ENCODE measurements at regions not wholly inside any gene's neighbourhood (a gene's known extent, or its start where the extent isn't known, plus 50 kb on each side); places are given as distances from the start of the nearest gene placed in this dataset.
A peak's percentile ranks its signal among the peaks of the same experiment; 100 is the strongest.

DNA sequence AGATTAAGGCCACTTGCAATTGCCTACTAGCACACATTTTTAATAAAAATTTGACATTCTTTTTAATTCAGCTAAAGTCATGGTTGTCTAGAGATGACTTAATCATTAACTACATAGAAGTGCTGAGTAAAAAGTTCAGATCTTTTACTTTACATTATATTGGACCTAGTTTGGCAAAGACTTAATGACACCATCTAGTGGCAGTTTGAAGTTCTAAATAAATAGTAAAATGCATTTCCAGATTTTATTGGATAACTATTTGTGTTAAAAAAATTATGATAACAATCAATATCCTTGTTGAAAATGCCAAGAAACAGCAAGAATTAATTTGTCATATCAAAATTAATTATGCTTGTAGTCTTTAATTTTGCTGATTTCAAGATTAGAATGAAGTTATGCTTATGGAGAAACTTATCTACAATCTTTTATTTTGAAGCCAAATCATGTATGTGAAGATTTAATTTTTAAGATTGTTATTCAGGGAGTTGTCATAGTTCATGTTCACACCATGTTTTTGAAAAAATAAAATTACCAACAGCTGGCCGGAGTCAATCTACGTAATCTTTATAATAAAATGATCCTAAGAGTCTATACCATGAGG lies 69.6 kb upstream of the PJA2 start:
- Histone ChIP-seq H3K4me2 (ENCODE audit: insufficient read depth, low read length) (no peak overlapping the region), H3K79me2 (ENCODE audit: insufficient read depth, low read length) (no peaks in the 10 kb centered on the region), H3K27me3 (ENCODE audit: insufficient read depth, low read length) (peaks cover 13% of the 10 kb centered on the region), H3K4me1 (ENCODE audit: insufficient read depth, low read length) (no peaks in the 10 kb centered on the region), H3K4me3 (ENCODE audit: insufficient read depth, low read length) (no peak overlapping the region), H3K9me3 (ENCODE audit: low read depth, low read length) (no peaks in the 10 kb centered on the region), H4K20me1 (ENCODE audit: insufficient read depth, low read length) (no peaks in the 10 kb centered on the region), H3K36me3 (ENCODE audit: insufficient read depth, low read length) (no peaks in the 10 kb centered on the region), H3K27ac (ENCODE audit: low read depth, low read length) (no peak overlapping the region), H2AFZ (ENCODE audit: low read length) (no peak overlapping the region)
- no peak for DNase-seq (ENCODE audit: insufficient read length, low spot score, missing footprints)
- TF ChIP-seq, protein P1, sequence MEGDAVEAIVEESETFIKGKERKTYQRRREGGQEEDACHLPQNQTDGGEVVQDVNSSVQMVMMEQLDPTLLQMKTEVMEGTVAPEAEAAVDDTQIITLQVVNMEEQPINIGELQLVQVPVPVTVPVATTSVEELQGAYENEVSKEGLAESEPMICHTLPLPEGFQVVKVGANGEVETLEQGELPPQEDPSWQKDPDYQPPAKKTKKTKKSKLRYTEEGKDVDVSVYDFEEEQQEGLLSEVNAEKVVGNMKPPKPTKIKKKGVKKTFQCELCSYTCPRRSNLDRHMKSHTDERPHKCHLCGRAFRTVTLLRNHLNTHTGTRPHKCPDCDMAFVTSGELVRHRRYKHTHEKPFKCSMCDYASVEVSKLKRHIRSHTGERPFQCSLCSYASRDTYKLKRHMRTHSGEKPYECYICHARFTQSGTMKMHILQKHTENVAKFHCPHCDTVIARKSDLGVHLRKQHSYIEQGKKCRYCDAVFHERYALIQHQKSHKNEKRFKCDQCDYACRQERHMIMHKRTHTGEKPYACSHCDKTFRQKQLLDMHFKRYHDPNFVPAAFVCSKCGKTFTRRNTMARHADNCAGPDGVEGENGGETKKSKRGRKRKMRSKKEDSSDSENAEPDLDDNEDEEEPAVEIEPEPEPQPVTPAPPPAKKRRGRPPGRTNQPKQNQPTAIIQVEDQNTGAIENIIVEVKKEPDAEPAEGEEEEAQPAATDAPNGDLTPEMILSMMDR (IDR thresholded peaks at IDR 0.05; ENCODE audit: extremely low read depth, low read depth, low read length), result peak; percentile 44

DNA sequence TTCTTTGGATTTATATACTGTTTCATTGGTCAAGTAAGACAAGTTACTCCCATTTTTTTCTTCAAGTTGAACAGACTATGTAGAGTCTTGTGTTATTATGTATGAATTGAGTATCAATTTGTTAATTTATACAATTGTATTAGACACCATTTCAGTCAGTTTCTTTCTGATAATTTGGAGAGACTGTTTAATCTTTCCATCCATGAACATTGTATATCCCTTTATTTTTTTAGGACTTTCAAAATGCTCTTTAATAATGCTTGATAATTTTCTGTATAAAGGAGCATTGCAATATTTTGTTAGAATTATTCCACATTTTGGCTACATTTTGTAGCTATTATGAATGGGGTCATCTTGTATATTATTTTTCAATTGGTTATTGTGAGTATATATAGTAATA lies 69.1 kb upstream of the PJA2 start:
- no peaks in the 10 kb centered on the region for H3K9me3 ChIP-seq (ENCODE audit: low read depth, low read length)

GRCh38 chr5:109476292-109476691 lies 66.5 kb upstream of the PJA2 start:
- TF ChIP-seq, protein P1 (IDR thresholded peaks at IDR 0.05; ENCODE audit: extremely low read depth, low read depth, low read length), result no peak
- H3K36me3 ChIP-seq (ENCODE audit: insufficient read depth, low read length), result no peaks in the 10 kb centered on the region
- H4K20me1 ChIP-seq (ENCODE audit: insufficient read depth, low read length), result no peaks in the 10 kb centered on the region
- H3K27ac ChIP-seq (ENCODE audit: low read depth, low read length), result no peak overlapping the region
- peaks cover 8% of the 10 kb centered on the region for H3K27me3 ChIP-seq (ENCODE audit: insufficient read depth, low read length)
- H3K4me2 ChIP-seq (ENCODE audit: insufficient read depth, low read length), result no peak overlapping the region
- no peak overlapping the region for H2AFZ ChIP-seq (ENCODE audit: low read length)
- no peaks in the 10 kb centered on the region for H3K9me3 ChIP-seq (ENCODE audit: low read depth, low read length)
- H3K79me2 ChIP-seq (ENCODE audit: insufficient read depth, low read length), result no peaks in the 10 kb centered on the region
- DNase-seq (ENCODE audit: insufficient read length, low spot score, missing footprints), result no peak
- H3K4me1 ChIP-seq (ENCODE audit: insufficient read depth, low read length), result no peaks in the 10 kb centered on the region
- no peak overlapping the region for H3K4me3 ChIP-seq (ENCODE audit: insufficient read depth, low read length)

More for the DNA sequence above, 69.1 kb upstream of the PJA2 start:
- Histone ChIP-seq H4K20me1 (ENCODE audit: insufficient read depth, low read length) (no peaks in the 10 kb centered on the region), H3K36me3 (ENCODE audit: insufficient read depth, low read length) (no peaks in the 10 kb centered on the region), H3K27me3 (ENCODE audit: insufficient read depth, low read length) (peaks cover 13% of the 10 kb centered on the region), H3K4me2 (ENCODE audit: insufficient read depth, low read length) (no peak overlapping the region), H3K4me1 (ENCODE audit: insufficient read depth, low read length) (no peaks in the 10 kb centered on the region), H3K4me3 (ENCODE audit: insufficient read depth, low read length) (no peak overlapping the region), H3K79me2 (ENCODE audit: insufficient read depth, low read length) (no peaks in the 10 kb centered on the region), H3K27ac (ENCODE audit: low read depth, low read length) (no peak overlapping the region), H2AFZ (ENCODE audit: low read length) (no peak overlapping the region)
- no peak for DNase-seq (ENCODE audit: insufficient read length, low spot score, missing footprints)
- TF ChIP-seq, protein P1 (IDR thresholded peaks at IDR 0.05; ENCODE audit: extremely low read depth, low read depth, low read length), result no peak

DNA sequence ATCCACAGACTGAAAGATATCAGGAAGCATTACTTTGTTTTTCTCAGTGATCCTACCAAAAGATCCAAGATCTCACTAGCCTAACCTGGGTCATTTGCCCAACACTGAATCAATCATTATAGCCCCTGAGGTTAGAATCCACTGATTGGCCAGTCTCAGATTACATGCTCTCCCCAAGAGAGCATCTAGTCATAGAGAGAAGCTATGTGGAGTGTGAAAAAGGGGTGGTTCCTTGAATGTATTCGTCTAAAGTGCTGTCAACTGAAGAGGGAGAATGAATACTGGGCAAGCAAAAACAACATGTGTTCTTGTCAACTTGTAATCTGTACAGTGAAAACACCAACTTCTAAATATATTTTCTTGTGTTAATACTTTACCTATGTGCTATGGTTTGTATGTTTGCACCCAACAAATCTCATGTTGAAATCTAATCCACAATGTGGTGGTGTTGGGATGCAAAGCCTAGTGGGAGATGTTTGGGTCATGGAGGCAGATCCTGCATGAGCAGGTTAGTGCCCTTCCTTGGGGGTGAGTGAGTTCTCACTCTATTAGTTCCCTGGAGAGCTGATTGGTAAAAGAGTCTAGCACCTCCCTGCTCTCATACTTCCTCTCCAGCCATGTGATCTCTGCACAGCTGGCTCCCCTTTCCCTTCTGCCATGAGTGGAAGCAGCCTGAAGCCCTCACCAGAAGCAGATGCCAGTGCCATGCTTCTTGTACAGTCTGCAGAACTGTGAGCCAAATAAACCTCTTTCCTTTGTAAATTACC lies 60.3 kb upstream of the PJA2 start:
- no peaks in the 10 kb centered on the region for H4K20me1 ChIP-seq (ENCODE audit: insufficient read depth, low read length)
- H3K27me3 ChIP-seq (ENCODE audit: insufficient read depth, low read length), result peaks cover 10% of the 10 kb centered on the region
- H3K27ac ChIP-seq (ENCODE audit: low read depth, low read length), result no peak overlapping the region
- H3K4me2 ChIP-seq (ENCODE audit: insufficient read depth, low read length), result no peak overlapping the region
- H2AFZ ChIP-seq (ENCODE audit: low read length), result no peak overlapping the region
- TF ChIP-seq, protein P1 (IDR thresholded peaks at IDR 0.05; ENCODE audit: extremely low read depth, low read depth, low read length), result no peak
- no peaks in the 10 kb centered on the region for H3K9me3 ChIP-seq (ENCODE audit: low read depth, low read length)
- H3K4me1 ChIP-seq (ENCODE audit: insufficient read depth, low read length), result peaks cover 8% of the 10 kb centered on the region
- H3K79me2 ChIP-seq (ENCODE audit: insufficient read depth, low read length), result no peaks in the 10 kb centered on the region
- no peak for DNase-seq (ENCODE audit: insufficient read length, low spot score, missing footprints)
- no peak overlapping the region for H3K4me3 ChIP-seq (ENCODE audit: insufficient read depth, low read length)
- no peaks in the 10 kb centered on the region for H3K36me3 ChIP-seq (ENCODE audit: insufficient read depth, low read length)

All from osteoblast (primary cell).